HG02884 (cell line): ENCODE measurements at regions not wholly inside any gene's neighbourhood (a gene's known extent, or its start where the extent isn't known, plus 50 kb on each side); places are given as distances from the start of the nearest gene placed in this dataset.
"Not testable (repeated sequence)": the region's sequence is repeated elsewhere in the genome, so short reads cannot be mapped to it uniquely, and the experiment has no call there.

Experiments used
- ATAC-seq: cut with Tn5 transposase; IDR thresholded peaks from one replicate; pipeline ENCODE4 v1.9.1; 2021; ENCODE audit warnings: mild to moderate bottlenecking, moderate library complexity; ENCODE audit not compliant: unreplicated experiment

GRCh38 chr14:105653921-105654320, 127.5 kb downstream of the TMEM121 start:
- not testable (repeated sequence) for ATAC-seq

DNA sequence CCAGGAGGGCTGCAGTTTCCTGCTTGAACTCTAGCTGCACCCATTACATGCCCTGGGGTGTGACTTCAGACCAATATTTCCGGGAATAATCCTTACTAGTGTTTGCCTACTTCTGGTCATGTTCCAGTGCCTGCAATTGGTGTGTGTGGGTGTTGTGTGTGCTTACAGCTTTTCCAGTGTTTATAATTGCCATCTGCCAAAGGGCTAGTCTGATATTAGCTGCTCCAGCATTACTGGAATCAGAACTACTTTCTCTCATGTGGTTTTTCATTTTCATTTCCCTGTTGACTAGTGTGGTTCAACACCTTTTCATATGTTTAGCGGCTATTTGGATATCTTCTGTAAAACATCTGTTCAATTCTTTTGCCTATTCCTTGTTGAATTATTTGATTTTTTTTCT, 132.9 kb downstream of the TMEM121 start:
- ATAC-seq, result not testable (repeated sequence)

- ATAC-seq, result no peak
Observed at GRCh38 chr14:105659935-105660527, 133.6 kb downstream of the TMEM121 start.

DNA sequence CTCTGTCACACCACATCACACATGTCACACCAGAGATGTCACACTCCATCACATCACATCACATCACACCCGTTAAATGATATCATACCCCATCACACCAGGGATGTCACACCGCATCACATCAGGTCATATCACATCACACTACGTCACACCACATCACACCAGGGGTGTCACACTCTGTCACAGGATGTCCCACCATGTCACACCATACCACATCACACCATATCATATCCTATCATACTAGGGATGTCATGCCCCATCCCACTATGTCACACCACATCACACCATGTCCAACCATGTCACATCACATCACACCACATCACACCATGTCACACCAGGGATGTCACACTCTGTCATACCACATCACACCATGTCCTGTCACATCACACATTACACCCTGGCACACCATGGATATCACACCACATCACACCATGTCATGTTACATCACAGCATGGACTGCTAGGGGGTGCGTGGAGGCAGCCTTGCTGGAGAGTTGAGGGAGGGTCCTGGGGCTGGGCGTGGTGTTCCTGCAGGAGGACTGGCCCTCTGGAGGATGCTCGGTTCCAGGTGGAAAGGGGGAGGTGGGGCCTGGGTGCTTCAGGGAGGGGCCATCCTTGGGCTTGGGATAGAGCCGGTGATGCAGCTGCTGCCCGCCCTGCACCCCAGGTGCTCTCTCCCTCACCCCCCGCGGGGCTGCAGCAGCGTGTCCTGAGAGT, 134.6 kb downstream of the TMEM121 start:
- ATAC-seq, result no peak

GRCh38 chr14:105662043-105662442, 135.7 kb downstream of the TMEM121 start:
- not testable (repeated sequence) for ATAC-seq

- ATAC-seq, result not testable (repeated sequence)
Observed at GRCh38 chr14:105662592-105662991, 136.2 kb downstream of the TMEM121 start.

DNA sequence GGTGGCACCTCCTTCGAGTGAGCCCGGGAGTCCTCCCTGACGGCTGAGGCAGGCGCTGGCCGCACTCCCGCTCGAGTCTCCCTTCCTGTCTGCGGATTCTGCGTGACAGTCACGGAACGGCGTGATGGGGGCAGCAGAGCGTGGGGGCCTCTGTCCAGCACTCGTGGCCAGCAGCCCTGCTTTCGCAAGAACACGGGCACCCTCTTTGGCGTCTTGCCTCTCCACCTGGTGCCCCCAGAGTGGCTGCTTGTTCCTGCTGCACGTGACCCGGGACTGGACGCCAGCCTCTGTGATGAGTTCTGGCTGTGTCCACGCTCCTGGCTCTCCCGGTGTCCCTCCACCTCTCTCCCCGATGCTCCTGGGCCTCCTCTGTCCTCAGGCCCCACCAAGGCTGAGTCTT, 136.9 kb downstream of the TMEM121 start:
- not testable (repeated sequence) for ATAC-seq

- ATAC-seq, result not testable (repeated sequence)
Observed at GRCh38 chr14:105663818-105664596, 137.6 kb downstream of the TMEM121 start.

DNA sequence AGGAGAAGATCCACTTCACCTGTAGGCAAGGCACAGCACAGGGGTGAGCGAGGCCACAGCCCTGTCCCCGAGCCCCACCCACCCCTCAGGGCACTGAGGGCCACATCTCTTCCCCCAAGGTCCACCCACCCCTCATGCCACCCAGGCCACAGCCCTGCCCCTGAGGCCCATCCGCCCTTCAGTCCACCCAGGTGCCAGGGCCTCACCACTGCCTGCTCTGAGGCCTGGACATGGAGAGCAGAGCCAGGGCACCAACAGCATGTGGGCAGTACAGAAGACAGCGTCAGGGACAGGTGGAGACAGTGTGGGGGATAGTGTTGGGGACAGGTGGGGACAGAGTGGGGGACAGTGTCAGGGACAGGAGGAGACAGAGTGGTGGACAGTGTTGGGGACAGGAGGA, 138.3 kb downstream of the TMEM121 start:
- no peak for ATAC-seq

GRCh38 chr14:105665247-105665950, 139.0 kb downstream of the TMEM121 start:
- no peak for ATAC-seq

- ATAC-seq, result no peak
Observed at GRCh38 chr14:105665951-105666277, 139.5 kb downstream of the TMEM121 start.

GRCh38 chr14:105666420-105666819, 140.0 kb downstream of the TMEM121 start:
- no peak for ATAC-seq

GRCh38 chr14:105666991-105667662, 140.7 kb downstream of the TMEM121 start:
- not testable (repeated sequence) for ATAC-seq

- ATAC-seq, result not testable (repeated sequence)
Observed at GRCh38 chr14:105667663-105668020, 141.3 kb downstream of the TMEM121 start.

DNA sequence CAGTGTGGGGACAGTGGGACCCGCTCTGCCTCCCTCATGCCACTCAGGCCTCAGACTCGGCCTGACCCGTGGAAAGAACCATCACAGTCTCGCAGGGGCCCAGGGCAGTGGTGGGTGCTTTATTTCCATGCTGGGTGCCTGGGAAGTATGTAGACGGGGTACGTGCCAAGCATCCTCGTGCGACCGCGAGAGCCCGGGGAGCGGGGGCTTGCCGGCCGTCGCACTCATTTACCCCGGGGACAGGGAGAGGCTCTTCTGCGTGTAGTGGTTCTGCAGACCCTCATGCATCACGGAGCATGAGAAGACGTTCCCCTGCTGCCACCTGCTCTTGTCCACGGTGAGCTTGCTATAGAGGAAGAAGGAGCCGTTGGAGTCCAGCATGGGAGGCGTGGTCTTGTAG, 141.6 kb downstream of the TMEM121 start:
- ATAC-seq, result not testable (repeated sequence)

GRCh38 chr14:105668471-105669230, 142.3 kb downstream of the TMEM121 start:
- not testable (repeated sequence) for ATAC-seq

- not testable (repeated sequence) for ATAC-seq
Observed at GRCh38 chr14:105669231-105669610, 142.8 kb downstream of the TMEM121 start.

GRCh38 chr14:105669646-105670045, 143.3 kb downstream of the TMEM121 start:
- not testable (repeated sequence) for ATAC-seq

DNA sequence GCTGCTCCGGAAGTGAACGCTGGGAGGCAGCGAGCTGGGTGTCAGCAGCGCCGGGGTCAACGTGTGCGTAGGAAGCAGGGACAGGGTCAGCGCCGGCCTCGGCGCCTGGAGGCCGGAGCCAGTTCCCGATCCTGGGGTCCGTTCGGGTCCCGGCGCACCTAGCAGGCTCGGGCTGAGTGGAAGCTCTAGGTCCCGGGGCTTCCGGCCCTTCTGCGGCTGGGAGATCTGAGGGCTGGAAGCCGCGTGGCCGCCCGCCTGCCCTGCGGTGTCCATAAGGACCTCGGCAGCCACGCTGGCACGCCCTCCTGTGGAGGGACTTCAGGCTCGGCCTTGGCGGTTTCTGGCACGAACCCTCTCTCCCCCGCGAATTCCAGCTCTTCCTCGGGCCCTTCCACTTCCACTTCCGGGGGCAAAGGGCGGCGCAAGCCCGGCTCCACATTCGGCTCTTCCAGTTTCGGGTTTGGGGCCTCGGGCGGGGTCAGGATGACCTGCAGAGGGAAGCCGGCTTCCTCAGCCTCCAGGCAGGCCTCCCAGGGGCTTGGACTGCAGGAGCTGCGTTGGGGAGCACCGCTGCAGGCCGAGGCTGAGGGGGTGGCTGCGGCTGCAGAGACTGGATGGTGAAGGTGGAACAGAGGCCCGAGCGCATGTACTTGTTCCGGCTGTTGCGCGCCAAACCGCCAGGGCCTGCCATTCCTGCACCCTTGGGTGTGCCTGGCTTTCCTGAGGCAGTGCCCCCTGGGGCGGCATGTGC, 146.2 kb downstream of the TMEM121 start:
- not testable (repeated sequence) for ATAC-seq
